H9 (cell line): ENCODE measurements at regions not wholly inside any gene's neighbourhood (a gene's known extent, or its start where the extent isn't known, plus 50 kb on each side); places are given as distances from the start of the nearest gene placed in this dataset.

Source experiments
- DNase-seq: peaks from one replicate; pipeline ENCODE4 v3.0.0-alpha.2; 2017
- H2AFZ ChIP-seq: one replicate; pipeline ENCODE4 v1.6.1; 2013; ENCODE audit warnings: mild to moderate bottlenecking, low read length, control low read depth, moderate library complexity
- H2AK5ac ChIP-seq: 2 replicates; pipeline ENCODE4 v1.6.1; 2013; ENCODE audit warnings: low read length, control low read depth, mixed read lengths; ENCODE audit not compliant: insufficient read length
- H2BK120ac ChIP-seq: one replicate; pipeline ENCODE4 v1.6.1; 2013; ENCODE audit warnings: low read depth, mild to moderate bottlenecking, low read length, control low read depth, inconsistent platforms; ENCODE audit not compliant: poor library complexity, severe bottlenecking
- H2BK12ac ChIP-seq: 2 replicates; pipeline ENCODE4 v1.6.1; 2013; ENCODE audit warnings: low read length, control low read depth, mixed read lengths, low read depth; ENCODE audit not compliant: insufficient read length
- H2BK15ac ChIP-seq: 2 replicates; pipeline ENCODE4 v1.6.1; 2013; ENCODE audit warnings: low read depth, low read length, control low read depth
- H2BK20ac ChIP-seq: one replicate; pipeline ENCODE4 v1.6.1; 2013; ENCODE audit warnings: low read depth, mild to moderate bottlenecking, low read length, control low read depth, inconsistent platforms; ENCODE audit not compliant: poor library complexity, severe bottlenecking
- H2BK5ac ChIP-seq: 2 replicates; pipeline ENCODE4 v1.6.1; 2013; ENCODE audit warnings: low read length, control low read depth, mixed read lengths; ENCODE audit not compliant: insufficient read length
- H3K14ac ChIP-seq: 2 replicates; pipeline ENCODE4 v1.6.1; 2013; ENCODE audit warnings: low read length, control low read depth; ENCODE audit not compliant: insufficient read depth
- H3K18ac ChIP-seq: 2 replicates; pipeline ENCODE4 v1.6.1; 2013; ENCODE audit warnings: low read depth, mild to moderate bottlenecking, mixed read lengths, low read length, control low read depth; ENCODE audit not compliant: insufficient read length
- H3K23ac ChIP-seq: 2 replicates; pipeline ENCODE4 v1.6.1; 2013; ENCODE audit warnings: low read length, control low read depth, mixed read lengths, low read depth; ENCODE audit not compliant: insufficient read length
- H3K23me2 ChIP-seq: 2 replicates; pipeline ENCODE4 v1.6.1; 2013; ENCODE audit warnings: low read depth, mild to moderate bottlenecking, mixed read lengths, low read length, control low read depth; ENCODE audit not compliant: insufficient read length, poor library complexity, severe bottlenecking
- H3K27ac ChIP-seq: 2 replicates; pipeline ENCODE4 v1.5.1; 2013; ENCODE audit warnings: low read length, control low read depth, mixed read lengths, low read depth; ENCODE audit not compliant: insufficient read length
- H3K27me3 ChIP-seq: 2 replicates; pipeline ENCODE4 v1.6.1; 2013; ENCODE audit warnings: low read length, control low read depth, inconsistent platforms; ENCODE audit not compliant: insufficient read depth
- H3K4ac ChIP-seq: 2 replicates; pipeline ENCODE4 v1.6.1; 2013; ENCODE audit warnings: low read depth, mild to moderate bottlenecking, control low read depth, inconsistent platforms, low read length, moderate library complexity
- H3K4me1 ChIP-seq: 2 replicates; pipeline ENCODE4 v1.6.1; 2013; ENCODE audit warnings: low read length, control low read depth, inconsistent platforms; ENCODE audit not compliant: insufficient read depth
- H3K4me2 ChIP-seq: 2 replicates; pipeline ENCODE4 v1.6.1; 2013; ENCODE audit warnings: low read length, control low read depth, mixed read lengths; ENCODE audit not compliant: insufficient read length, insufficient read depth
- H3K56ac ChIP-seq: 2 replicates; pipeline ENCODE4 v1.6.1; 2013; ENCODE audit warnings: low read depth, mild to moderate bottlenecking, mixed read lengths, low read length, control low read depth; ENCODE audit not compliant: insufficient read length
- H3K79me1 ChIP-seq: 2 replicates; pipeline ENCODE4 v1.6.1; 2013; ENCODE audit warnings: low read depth, mild to moderate bottlenecking, moderate library complexity, low read length, control low read depth, inconsistent platforms; ENCODE audit not compliant: insufficient read depth, poor library complexity, severe bottlenecking
- H3K79me2 ChIP-seq: 2 replicates; pipeline ENCODE4 v1.6.1; 2013; ENCODE audit warnings: low read length, control low read depth, inconsistent platforms; ENCODE audit not compliant: insufficient read depth
- H3K9ac ChIP-seq: 2 replicates; pipeline ENCODE4 v1.6.1; 2013; ENCODE audit warnings: low read length, control low read depth, mixed read lengths; ENCODE audit not compliant: insufficient read length; ENCODE audit errors: extremely low read depth
- H3K9me3 ChIP-seq: one replicate; pipeline ENCODE4 v1.6.1; 2013; ENCODE audit warnings: low read depth, low read length, inconsistent platforms; ENCODE audit not compliant: control insufficient read depth
- H3T11ph ChIP-seq: one replicate; pipeline ENCODE4 v1.6.1; 2013; ENCODE audit warnings: mild to moderate bottlenecking, low read length, control low read depth, inconsistent platforms
- H4K20me1 ChIP-seq: one replicate; pipeline ENCODE4 v1.6.1; 2013; ENCODE audit not compliant: control insufficient read depth, insufficient read length, insufficient read depth
- H4K5ac ChIP-seq: 2 replicates; pipeline ENCODE4 v1.6.1; 2013; ENCODE audit warnings: low read depth, mild to moderate bottlenecking, mixed read lengths, low read length, control low read depth; ENCODE audit not compliant: insufficient read length
- H4K8ac ChIP-seq: replicated peaks from 2 replicates; pipeline ENCODE4 v1.6.1; 2013; ENCODE audit warnings: low read length, control low read depth, mixed read lengths, low read depth; ENCODE audit not compliant: insufficient read length
- H4K91ac ChIP-seq: 2 replicates; pipeline ENCODE4 v1.6.1; 2013; ENCODE audit warnings: low read depth, mild to moderate bottlenecking, moderate library complexity, mixed read lengths, low read length, control low read depth; ENCODE audit not compliant: insufficient read length
- H3K27ac Mint-ChIP-seq, 3 experiments: 2 replicates in 2 of 3; 3 replicates in 1 of 3; pipeline ENCODE4 v1.8.0; 2020 to 2021; ENCODE audit warnings: mixed read lengths in 3 of 3, mild to moderate bottlenecking in 1 of 3, moderate library complexity in 1 of 3
- H3K27me3 Mint-ChIP-seq: 2 replicates; pipeline ENCODE4 v1.8.0; 2021; ENCODE audit warnings: low read depth, mild to moderate bottlenecking, moderate library complexity, mixed read lengths
- H3K36me3 Mint-ChIP-seq, 3 experiments: 2 replicates in 2 of 3; 3 replicates in 1 of 3; pipeline ENCODE4 v1.8.0; 2020 to 2021; ENCODE audit warnings: low read depth in 3 of 3, mixed read lengths in 3 of 3; ENCODE audit not compliant: insufficient read depth in 1 of 3
- H3K4me1 Mint-ChIP-seq, 2 experiments: 2 replicates each; pipeline ENCODE4 v1.8.0; 2020; ENCODE audit warnings: mixed read lengths in 2 of 2
- H3K4me3 Mint-ChIP-seq, 2 experiments: 2 replicates in 1 of 2; 3 replicates in 1 of 2; pipeline ENCODE4 v1.8.0; 2020 to 2021; ENCODE audit warnings: mild to moderate bottlenecking in 2 of 2, mixed read lengths in 2 of 2, moderate library complexity in 1 of 2
- H3K9me3 Mint-ChIP-seq, 2 experiments: 2 replicates in 1 of 2; 3 replicates in 1 of 2; pipeline ENCODE4 v1.8.0; 2020; ENCODE audit warnings: mild to moderate bottlenecking in 2 of 2, mixed read lengths in 2 of 2, moderate library complexity in 1 of 2
- CTCF ChIP-seq: fragments of 200-600 bp; sonication (generic); conservative IDR thresholded peaks from 3 replicates; pipeline ENCODE4 v1.8.0; 2021; ENCODE audit warnings: antibody characterized with exemption, mild to moderate bottlenecking
- WGBS: extraction: QIAGEN DNeasy Blood & Tissue Kit; methylation state at CpG from one replicate; pipeline ENCODE4 v1.1.7; 2013; ENCODE audit warnings: missing lambda C conversion rate, low lambda C conversion rate, mixed read lengths; ENCODE audit not compliant: insufficient read length; ENCODE audit errors: extremely low coverage; 5-methylcytosine and 5-hydroxymethylcytosine counted together

GRCh38 chr13:39881383-39881782 is 225.9 kb downstream of the COG6 start:
- Histone ChIP-seq H3K9me3 (no peaks in the 10 kb centered on the region), H2BK120ac (no peak overlapping the region), H3K27ac (no peak overlapping the region), H3K18ac (no peak overlapping the region), H2BK12ac (no peak overlapping the region), H2AK5ac (no peak overlapping the region), H3K4me1 (no peaks in the 10 kb centered on the region), H3K79me2 (no peaks in the 10 kb centered on the region), H3K56ac (no peak overlapping the region), H4K5ac (no peak overlapping the region), H3K4me2 (no peak overlapping the region), H2BK15ac (no peak overlapping the region), H4K20me1 (no peaks in the 10 kb centered on the region), H2AFZ (no peak overlapping the region), H3K9ac (no peak overlapping the region), H3T11ph (no peak overlapping the region), H4K91ac (no peak overlapping the region), H2BK5ac (no peak overlapping the region), H3K23me2 (no peaks in the 10 kb centered on the region), H3K23ac (no peak overlapping the region), H4K8ac (no peak overlapping the region), H3K14ac (no peak overlapping the region), H3K4ac (no peak overlapping the region), H3K27me3 (no peaks in the 10 kb centered on the region), H3K79me1 (no peaks in the 10 kb centered on the region), H2BK20ac (no peak overlapping the region)
- no peak for TF ChIP-seq CTCF
- WGBS = no CpG with 5 or more reads among the region's 2 CpGs
- H3K4me3 Mint-ChIP-seq = no peak overlapping the region
- peaks cover 12 to 16% of the 10 kb centered on the region in 2 experiments for H3K9me3 Mint-ChIP-seq
- H3K36me3 Mint-ChIP-seq = peaks cover 5 to 13% (median 6%) of the 10 kb centered on the region in 3 experiments; a peak in 4 of 7 replicates
- DNase-seq = no peak
- no peaks in the 10 kb centered on the region for H3K4me1 Mint-ChIP-seq
- no peak overlapping the region for H3K27ac Mint-ChIP-seq
- no peaks in the 10 kb centered on the region; the same call in 1 of the 2 replicates for H3K27me3 Mint-ChIP-seq
